ENCODE measurements at regions not wholly inside any gene's neighbourhood (a gene's known extent, or its start where the extent isn't known, plus 50 kb on each side); places are given as distances from the start of the nearest gene placed in this dataset.

- no peak for DNase-seq (ENCODE audit: low read depth, low spot score)
- no peak for TF ChIP-seq FOXP2 (optimal IDR thresholded peaks at IDR 0.05; ENCODE audit: control extremely low read depth, extremely low read length, insufficient read depth)
- TF ChIP-seq POLR2AphosphoS5 (IDR thresholded peaks at IDR 0.05; ENCODE audit: borderline replicate concordance, low read depth, low read length): no peak
- TF ChIP-seq EZH2 (IDR thresholded peaks at IDR 0.05): no peak
- Histone ChIP-seq H3K36me3 (ENCODE audit: insufficient read depth, low read length) (no peaks in the 10 kb centered on the region), H3K4me3 (no peak overlapping the region), H3K9me3 (ENCODE audit: low read depth, low read length) (no peaks in the 10 kb centered on the region), H3K27ac (no peak overlapping the region), H3K9ac (ENCODE audit: insufficient read length) (no peak overlapping the region)
These were observed 402.2 kb downstream of the AEBP2 start for GRCh38 chr12:19841451-19841850.

- DNase-seq (ENCODE audit: low read depth, low spot score): no peak
- TF ChIP-seq EZH2 (IDR thresholded peaks at IDR 0.05) (no peak), FOXP2 (optimal IDR thresholded peaks at IDR 0.05; ENCODE audit: control extremely low read depth, extremely low read length, insufficient read depth) (no peak), POLR2AphosphoS5 (IDR thresholded peaks at IDR 0.05; ENCODE audit: borderline replicate concordance, low read depth, low read length) (no peak)
- Histone ChIP-seq H3K9ac (ENCODE audit: insufficient read length) (no peak overlapping the region), H3K27ac (no peak overlapping the region), H3K4me3 (no peak overlapping the region), H3K9me3 (ENCODE audit: low read depth, low read length) (no peaks in the 10 kb centered on the region), H3K36me3 (ENCODE audit: insufficient read depth, low read length) (no peaks in the 10 kb centered on the region)
These were observed 402.8 kb downstream of the AEBP2 start for GRCh38 chr12:19842116-19842515.

DNA sequence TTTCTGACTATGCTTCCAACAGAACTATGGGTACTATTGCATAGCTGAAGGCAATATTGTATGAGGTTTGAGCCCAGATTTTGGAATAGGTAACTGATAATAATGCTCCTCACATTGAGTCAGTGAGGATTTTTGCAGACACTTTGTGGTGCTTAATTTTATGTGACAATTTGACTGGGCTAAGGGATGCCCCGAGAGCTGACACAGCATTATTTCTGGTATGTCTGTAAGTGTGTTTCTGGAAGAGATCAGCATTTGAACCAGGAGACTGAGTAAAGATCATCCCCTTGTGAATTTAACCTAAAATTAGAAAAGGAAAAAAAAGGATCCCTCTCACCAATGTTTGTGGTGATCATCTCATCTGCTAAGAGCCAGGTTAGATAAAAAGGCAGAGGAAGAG is 404.9 kb downstream of the AEBP2 start:
- no peaks in the 10 kb centered on the region for H3K9me3 ChIP-seq (ENCODE audit: low read depth, low read length)
- no peak for DNase-seq (ENCODE audit: low read depth, low spot score)
- H3K9ac ChIP-seq (ENCODE audit: insufficient read length): no peak overlapping the region
- H3K4me3 ChIP-seq: no peak overlapping the region
- H3K27ac ChIP-seq: no peak overlapping the region
- TF ChIP-seq FOXP2 (optimal IDR thresholded peaks at IDR 0.05; ENCODE audit: control extremely low read depth, extremely low read length, insufficient read depth) (no peak), POLR2AphosphoS5 (IDR thresholded peaks at IDR 0.05; ENCODE audit: borderline replicate concordance, low read depth, low read length) (no peak), EZH2 (IDR thresholded peaks at IDR 0.05) (no peak)
- no peaks in the 10 kb centered on the region for H3K36me3 ChIP-seq (ENCODE audit: insufficient read depth, low read length)

- no peak overlapping the region for H3K27ac ChIP-seq
- no peak overlapping the region for H3K9ac ChIP-seq (ENCODE audit: insufficient read length)
- DNase-seq (ENCODE audit: low read depth, low spot score): no peak
- no peak for TF ChIP-seq POLR2AphosphoS5 (IDR thresholded peaks at IDR 0.05; ENCODE audit: borderline replicate concordance, low read depth, low read length)
- TF ChIP-seq EZH2 (IDR thresholded peaks at IDR 0.05): no peak
- no peak for TF ChIP-seq FOXP2 (optimal IDR thresholded peaks at IDR 0.05; ENCODE audit: control extremely low read depth, extremely low read length, insufficient read depth)
- no peak overlapping the region for H3K4me3 ChIP-seq
- no peaks in the 10 kb centered on the region for H3K36me3 ChIP-seq (ENCODE audit: insufficient read depth, low read length)
- no peaks in the 10 kb centered on the region for H3K9me3 ChIP-seq (ENCODE audit: low read depth, low read length)
These were observed 407.3 kb downstream of the AEBP2 start for GRCh38 chr12:19846574-19846973.

DNA sequence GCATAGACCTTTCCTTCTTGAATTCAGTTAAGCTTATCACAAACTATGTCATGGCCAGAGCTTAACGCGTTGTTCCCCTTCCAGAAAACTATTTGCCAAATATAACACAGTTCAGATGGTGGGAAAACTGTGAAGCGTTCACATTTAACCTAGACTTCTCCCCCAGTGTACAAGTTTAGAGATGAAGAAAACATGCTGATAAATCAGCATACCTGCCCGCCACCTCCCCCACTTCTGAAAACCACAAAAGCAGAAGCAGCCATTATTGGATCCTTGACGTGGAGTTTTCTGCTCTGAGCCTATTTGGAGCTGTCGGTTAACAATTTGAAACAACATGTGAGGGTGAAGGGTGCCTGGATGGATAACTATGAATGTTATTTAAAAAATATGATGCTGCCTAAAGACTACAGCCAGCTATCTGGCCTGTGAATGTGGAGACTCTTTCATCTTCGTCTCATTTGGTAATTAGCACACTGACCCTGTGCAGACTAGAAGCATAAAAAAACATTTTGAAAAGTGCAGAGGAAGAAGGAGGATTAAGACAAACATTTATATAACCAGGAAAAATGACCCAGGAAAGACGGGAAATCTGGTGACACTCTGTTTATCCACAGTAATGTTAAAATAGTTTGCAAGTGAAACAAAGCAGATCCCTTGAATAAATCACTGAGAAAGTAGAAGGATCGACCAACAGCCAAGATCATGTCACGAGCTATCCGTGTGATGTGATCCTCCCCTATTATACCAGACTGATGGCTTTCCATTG is 408.2 kb downstream of the AEBP2 start:
- Histone ChIP-seq H3K9me3 (ENCODE audit: low read depth, low read length) (no peaks in the 10 kb centered on the region), H3K27ac (no peak overlapping the region), H3K4me3 (no peak overlapping the region), H3K36me3 (ENCODE audit: insufficient read depth, low read length) (no peaks in the 10 kb centered on the region), H3K9ac (ENCODE audit: insufficient read length) (no peak overlapping the region)
- DNase-seq (ENCODE audit: low read depth, low spot score): no peak
- TF ChIP-seq FOXP2 (optimal IDR thresholded peaks at IDR 0.05; ENCODE audit: control extremely low read depth, extremely low read length, insufficient read depth) (no peak), POLR2AphosphoS5 (IDR thresholded peaks at IDR 0.05; ENCODE audit: borderline replicate concordance, low read depth, low read length) (no peak), EZH2 (IDR thresholded peaks at IDR 0.05) (no peak)

DNA sequence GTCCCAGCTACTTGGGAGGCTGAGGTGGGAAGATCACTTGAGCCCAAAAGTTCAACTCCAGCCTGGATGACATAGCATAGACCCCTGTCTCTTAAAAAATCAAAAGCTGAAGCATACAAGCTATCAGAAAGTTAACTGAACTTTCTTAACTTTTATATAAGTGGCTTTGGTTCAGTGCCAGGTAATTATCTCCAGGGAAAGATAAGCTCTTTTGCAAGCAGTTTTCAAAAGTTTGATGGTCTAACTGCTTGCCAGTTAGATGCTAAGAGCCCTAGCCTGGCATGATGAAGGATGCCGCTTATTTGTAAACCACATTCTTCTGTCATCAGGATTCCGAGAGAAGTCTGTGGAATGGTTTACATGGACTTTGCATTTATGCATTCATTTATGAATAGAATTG is 409.1 kb downstream of the AEBP2 start:
- DNase-seq (ENCODE audit: low read depth, low spot score): no peak
- Histone ChIP-seq H3K4me3 (no peak overlapping the region), H3K36me3 (ENCODE audit: insufficient read depth, low read length) (no peaks in the 10 kb centered on the region), H3K9ac (ENCODE audit: insufficient read length) (no peak overlapping the region), H3K9me3 (ENCODE audit: low read depth, low read length) (no peaks in the 10 kb centered on the region), H3K27ac (no peak overlapping the region)
- TF ChIP-seq EZH2 (IDR thresholded peaks at IDR 0.05) (no peak), POLR2AphosphoS5 (IDR thresholded peaks at IDR 0.05; ENCODE audit: borderline replicate concordance, low read depth, low read length) (no peak), FOXP2 (optimal IDR thresholded peaks at IDR 0.05; ENCODE audit: control extremely low read depth, extremely low read length, insufficient read depth) (no peak)

DNA sequence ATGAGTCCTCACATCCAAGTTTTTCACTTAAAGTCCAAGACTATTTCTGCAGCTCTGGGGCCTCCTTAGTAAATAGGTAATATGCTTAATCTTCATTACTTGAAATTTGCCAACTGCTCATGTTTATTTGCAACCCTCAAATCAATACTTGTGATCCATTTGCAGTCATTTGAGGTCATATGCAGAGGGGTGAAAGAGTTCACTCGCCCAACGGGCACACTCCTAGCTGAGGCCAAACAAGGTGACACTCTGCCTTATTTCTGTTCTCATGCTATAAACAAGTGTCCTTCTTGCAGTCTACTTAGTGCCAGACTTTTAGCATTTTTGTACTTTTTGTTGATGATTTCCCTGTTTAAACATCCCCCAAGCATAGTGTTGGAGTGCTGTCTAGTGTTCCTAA is 409.9 kb downstream of the AEBP2 start:
- DNase-seq (ENCODE audit: low read depth, low spot score): no peak
- no peak overlapping the region for H3K9ac ChIP-seq (ENCODE audit: insufficient read length)
- no peaks in the 10 kb centered on the region for H3K36me3 ChIP-seq (ENCODE audit: insufficient read depth, low read length)

GRCh38 chr12:19850346-19851065 is 411.2 kb downstream of the AEBP2 start:
- Histone ChIP-seq H3K9me3 (ENCODE audit: low read depth, low read length) (no peaks in the 10 kb centered on the region), H3K36me3 (ENCODE audit: insufficient read depth, low read length) (no peaks in the 10 kb centered on the region), H3K27ac (no peak overlapping the region), H3K9ac (ENCODE audit: insufficient read length) (no peak overlapping the region), H3K4me3 (no peak overlapping the region)
- no peak for DNase-seq (ENCODE audit: low read depth, low spot score)
- TF ChIP-seq FOXP2 (optimal IDR thresholded peaks at IDR 0.05; ENCODE audit: control extremely low read depth, extremely low read length, insufficient read depth) (no peak), EZH2 (IDR thresholded peaks at IDR 0.05) (no peak), POLR2AphosphoS5 (IDR thresholded peaks at IDR 0.05; ENCODE audit: borderline replicate concordance, low read depth, low read length) (no peak)

More for the DNA sequence above, 409.9 kb downstream of the AEBP2 start:
- Histone ChIP-seq H3K9me3 (ENCODE audit: low read depth, low read length) (no peaks in the 10 kb centered on the region), H3K4me3 (no peak overlapping the region), H3K27ac (no peak overlapping the region)
- TF ChIP-seq POLR2AphosphoS5 (IDR thresholded peaks at IDR 0.05; ENCODE audit: borderline replicate concordance, low read depth, low read length) (no peak), EZH2 (IDR thresholded peaks at IDR 0.05) (no peak), FOXP2 (optimal IDR thresholded peaks at IDR 0.05; ENCODE audit: control extremely low read depth, extremely low read length, insufficient read depth) (no peak)
